Common myeloid progenitor, CD34-positive (primary cell): ENCODE measurements at regions not wholly inside any gene's neighbourhood (a gene's known extent, or its start where the extent isn't known, plus 50 kb on each side); places are given as distances from the start of the nearest gene placed in this dataset.

Source experiments
- CTCF ChIA-PET: fragments of 350-600 bp; sonication (Branson Sonifier 250); formaldehyde crosslinking; loops from one replicate; lab custom pipeline; 2021; ENCODE audit warnings: antibody characterized with exemption; lab: Charles Lee
- POLR2A ChIA-PET: fragments of 350-600 bp; sonication (Branson Sonifier 250); formaldehyde crosslinking; loops from one replicate; lab custom pipeline; 2021; ENCODE audit warnings: antibody characterized with exemption; lab: Charles Lee
- DNase-seq, 3 donors: peaks; one replicate each; pipeline versions ENCODE4 v3.0.0 to v3.0.0-alpha.2; 2013
- H3K27ac ChIP-seq, 2 experiments: 1 replicate in 1 of 2; 2 replicates in 1 of 2; pipeline ENCODE4 v1.7.0; 2013; ENCODE audit warnings: inconsistent platforms in 2 of 2, low read length in 2 of 2, mild to moderate bottlenecking in 2 of 2, low read depth in 1 of 2, moderate library complexity in 1 of 2; ENCODE audit not compliant: severe bottlenecking in 2 of 2, insufficient read depth in 1 of 2, poor library complexity in 1 of 2
- H3K27me3 ChIP-seq, 5 experiments: replicated peaks in 2 of 5; 1 replicate in 3 of 5; 2 replicates in 2 of 5; pipeline versions ENCODE4 v1.6.1 to v1.7.0; 2013; ENCODE audit warnings: low read length in 4 of 5, mild to moderate bottlenecking in 2 of 5, moderate library complexity in 2 of 5, inconsistent platforms in 1 of 5; ENCODE audit not compliant: insufficient read depth in 5 of 5, control insufficient read depth in 4 of 5
- H3K36me3 ChIP-seq, 4 experiments: 1 replicate in 2 of 4; 2 replicates in 2 of 4; pipeline versions ENCODE4 v1.6.1 to v1.7.0; 2013; ENCODE audit warnings: low read length in 3 of 4, control low read depth in 1 of 4, mild to moderate bottlenecking in 1 of 4; ENCODE audit not compliant: control insufficient read depth in 4 of 4, insufficient read depth in 4 of 4
- H3K4me1 ChIP-seq, 4 experiments: 1 replicate in 3 of 4; 2 replicates in 1 of 4; pipeline versions ENCODE4 v1.6.1 to v1.7.1; 2013; ENCODE audit warnings: low read length in 3 of 4, mild to moderate bottlenecking in 3 of 4, control low read depth in 1 of 4, inconsistent platforms in 1 of 4, moderate library complexity in 1 of 4; ENCODE audit not compliant: control insufficient read depth in 4 of 4, insufficient read depth in 4 of 4; ENCODE audit errors: control extremely low read depth in 1 of 4
- H3K4me3 ChIP-seq, 7 experiments: 1 replicate in 4 of 7; 2 replicates in 3 of 7; pipeline versions ENCODE4 v1.5.1 to v1.7.0; 2013; ENCODE audit warnings: mild to moderate bottlenecking in 7 of 7, low read length in 6 of 7, moderate library complexity in 6 of 7, inconsistent platforms in 2 of 7, low read depth in 2 of 7, control low read depth in 1 of 7; ENCODE audit not compliant: insufficient read depth in 4 of 7, control insufficient read depth in 1 of 7; ENCODE audit errors: extremely low read depth in 1 of 7
- H3K9me3 ChIP-seq, 5 experiments: 1 replicate in 4 of 5; 2 replicates in 1 of 5; pipeline versions ENCODE4 v1.6.1 to v1.7.1; 2013; ENCODE audit warnings: low read length in 4 of 5, mild to moderate bottlenecking in 2 of 5, inconsistent platforms in 1 of 5, low read depth in 1 of 5, moderate library complexity in 1 of 5; ENCODE audit not compliant: control insufficient read depth in 4 of 5, insufficient read depth in 2 of 5; ENCODE audit errors: control extremely low read depth in 1 of 5
- WGBS: methylation state at CpG from one replicate; pipeline ENCODE4 v1.1.5; 2013; ENCODE audit not compliant: insufficient coverage; 5-methylcytosine and 5-hydroxymethylcytosine counted together

GRCh38 chr4:14177987-14178386, 550.5 kb upstream of the BOD1L1 start:
- Histone ChIP-seq H3K36me3 (no peaks in the 10 kb centered on the region), H3K27me3 (no peaks in the 10 kb centered on the region), H3K9me3 (no peaks in the 10 kb centered on the region), H3K4me3 (no peak overlapping the region), H3K27ac (no peak overlapping the region), H3K4me1 (peaks cover 6 to 25% (median 9%) of the 10 kb centered on the region in 4 experiments)
- 60% methylated on average over 1 of the region's 3 CpGs for WGBS
- ChIA-PET CTCF (no interaction called here), POLR2A (no interaction called here)
- no peak for DNase-seq

GRCh38 chr4:14178421-14178820, 550.9 kb upstream of the BOD1L1 start:
- Histone ChIP-seq H3K9me3 (no peaks in the 10 kb centered on the region), H3K27ac (no peak overlapping the region), H3K27me3 (no peaks in the 10 kb centered on the region), H3K4me1 (peaks cover 6 to 25% (median 9%) of the 10 kb centered on the region in 4 experiments), H3K4me3 (peak overlapping the region in 1 of 7 experiments; percentile 17), H3K36me3 (no peaks in the 10 kb centered on the region)
- ChIA-PET POLR2A (interaction anchor here (1.1 kb wide), 1 partner anchor 167 kb away, joined by 3 read pairs; no protein-coding TSS in a partner anchor), CTCF (no interaction called here)
- WGBS, result no CpG with 5 or more reads among the region's 1 CpG
- DNase-seq, result peak; percentile 6 to 42 (median 15)

- Histone ChIP-seq H3K4me1 (peaks cover 6 to 25% (median 12%) of the 10 kb centered on the region in 4 experiments), H3K27ac (no peak overlapping the region), H3K9me3 (no peaks in the 10 kb centered on the region), H3K27me3 (no peaks in the 10 kb centered on the region), H3K36me3 (no peaks in the 10 kb centered on the region), H3K4me3 (no peak overlapping the region)
- POLR2A ChIA-PET, result no interaction called here
- CTCF ChIA-PET, result interaction anchor here (0.6 kb wide), 1 partner anchor 76 kb away, joined by 3 read pairs; no protein-coding TSS in a partner anchor
- 100% methylated on average over 1 of the region's 2 CpGs for WGBS
- DNase-seq, result no peak
Observed at GRCh38 chr4:14180166-14180565, 552.6 kb upstream of the BOD1L1 start.

- DNase-seq, result no peak
- no peaks in the 10 kb centered on the region for H3K9me3 ChIP-seq
- 100% methylated on average over 5 of the region's 6 CpGs for WGBS
- POLR2A ChIA-PET, result no interaction called here
- no peaks in the 10 kb centered on the region for H3K27me3 ChIP-seq
- H3K27ac ChIP-seq, result no peak overlapping the region
- H3K36me3 ChIP-seq, result no peaks in the 10 kb centered on the region
- H3K4me3 ChIP-seq, result no peak overlapping the region
- CTCF ChIA-PET, result no interaction called here
- peaks cover 6 to 25% (median 12%) of the 10 kb centered on the region in 4 experiments for H3K4me1 ChIP-seq
Observed at GRCh38 chr4:14180983-14181601, 553.6 kb upstream of the BOD1L1 start.

- Histone ChIP-seq H3K4me3 (no peak overlapping the region), H3K27ac (no peak overlapping the region), H3K9me3 (no peaks in the 10 kb centered on the region), H3K4me1 (peaks cover 6 to 24% (median 12%) of the 10 kb centered on the region in 4 experiments), H3K27me3 (no peaks in the 10 kb centered on the region), H3K36me3 (no peaks in the 10 kb centered on the region)
- POLR2A ChIA-PET, result no interaction called here
- WGBS, result 82% methylated on average over 5 of the region's 6 CpGs
- CTCF ChIA-PET, result no interaction called here
- no peak for DNase-seq
Observed at GRCh38 chr4:14182148-14182547, 554.6 kb upstream of the BOD1L1 start.

- peak in 2 of 3 donors; percentile 16 to 24 for DNase-seq
- peaks cover 0 to 7% (median 2%) of the 10 kb centered on the region in 4 experiments for H3K4me1 ChIP-seq
- H3K4me3 ChIP-seq, result no peak overlapping the region
- WGBS, result 7% methylated on average over 2 of the region's 3 CpGs
- CTCF ChIA-PET, result interaction anchor here (1.1 to 1.3 kb wide), 2 partner anchors 10 to 91 kb away, joined by 3 read pairs; no protein-coding TSS in a partner anchor
- no peaks in the 10 kb centered on the region for H3K27me3 ChIP-seq
- H3K9me3 ChIP-seq, result peaks cover 0 to 1% (median 0%) of the 10 kb centered on the region in 5 experiments
- no peaks in the 10 kb centered on the region for H3K36me3 ChIP-seq
- no peak overlapping the region for H3K27ac ChIP-seq
- POLR2A ChIA-PET, result no interaction called here
Observed at GRCh38 chr4:14184265-14184664, 556.7 kb upstream of the BOD1L1 start.

GRCh38 chr4:14184767-14185166, 557.2 kb upstream of the BOD1L1 start:
- Histone ChIP-seq H3K36me3 (no peaks in the 10 kb centered on the region), H3K27ac (no peak overlapping the region), H3K9me3 (peaks cover 0 to 1% (median 0%) of the 10 kb centered on the region in 5 experiments), H3K4me1 (peaks cover 0 to 7% (median 2%) of the 10 kb centered on the region in 4 experiments), H3K27me3 (no peaks in the 10 kb centered on the region), H3K4me3 (no peak overlapping the region)
- DNase-seq, result no peak
- POLR2A ChIA-PET, result no interaction called here
- no CpG with 5 or more reads among the region's 2 CpGs for WGBS
- CTCF ChIA-PET, result interaction anchor here (1.1 kb wide), 1 partner anchor 91 kb away, joined by 3 read pairs; no protein-coding TSS in a partner anchor
